H54 (cell line): ENCODE measurements at regions not wholly inside any gene's neighbourhood (a gene's known extent, or its start where the extent isn't known, plus 50 kb on each side); places are given as distances from the start of the nearest gene placed in this dataset.
A peak's percentile ranks its signal among the peaks of the same experiment; 100 is the strongest.

ENCODE experiments used
- DNase-seq: peaks from one replicate; pipeline ENCODE4 v3.0.0; 2011; ENCODE audit warnings: low spot score, mixed read lengths; ENCODE audit not compliant: insufficient read length
- FAIRE-seq: peaks from 3 replicates; lab custom pipeline; 2011; peaks lifted over from hg19 to GRCh38; lab: Jason Lieb, UNC
- POLR2A ChIP-seq: IDR thresholded peaks from 2 replicates; pipeline ENCODE4 v1.6.1; 2011; ENCODE audit warnings: low read depth, mild to moderate bottlenecking, low read length

DNA sequence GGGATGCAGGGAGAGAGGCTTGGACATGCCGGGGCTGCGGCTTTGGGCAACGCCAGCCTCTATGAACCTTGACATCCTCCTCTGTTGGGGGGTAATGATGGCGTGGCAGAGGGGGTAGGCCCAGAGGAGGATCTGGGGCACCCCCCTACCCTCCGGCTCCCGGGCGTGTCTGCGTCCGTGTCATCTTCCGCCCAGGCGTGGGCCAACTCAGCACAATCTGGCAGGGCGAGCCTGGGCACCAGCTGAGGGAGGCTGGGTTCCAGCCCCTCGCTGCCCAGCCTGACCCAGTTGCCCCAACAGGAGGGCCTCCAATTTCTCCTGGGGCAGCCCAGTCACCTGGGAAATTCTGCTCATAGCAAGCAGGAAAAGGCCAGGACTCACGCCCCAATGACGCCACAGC is 62.9 kb upstream of the IL17B start:
- DNase-seq (no peak), FAIRE-seq (no peak)
- no peak for TF ChIP-seq POLR2A

- FAIRE-seq = no peak
- no peak for TF ChIP-seq POLR2A
- DNase-seq = no peak
Observed at GRCh38 chr5:149441194-149441753, 62.2 kb upstream of the IL17B start.

- DNase-seq (peak; percentile 82), FAIRE-seq (no peak)
- no peak for TF ChIP-seq POLR2A
Observed at GRCh38 chr5:149439899-149440542, 60.9 kb upstream of the IL17B start.

DNA sequence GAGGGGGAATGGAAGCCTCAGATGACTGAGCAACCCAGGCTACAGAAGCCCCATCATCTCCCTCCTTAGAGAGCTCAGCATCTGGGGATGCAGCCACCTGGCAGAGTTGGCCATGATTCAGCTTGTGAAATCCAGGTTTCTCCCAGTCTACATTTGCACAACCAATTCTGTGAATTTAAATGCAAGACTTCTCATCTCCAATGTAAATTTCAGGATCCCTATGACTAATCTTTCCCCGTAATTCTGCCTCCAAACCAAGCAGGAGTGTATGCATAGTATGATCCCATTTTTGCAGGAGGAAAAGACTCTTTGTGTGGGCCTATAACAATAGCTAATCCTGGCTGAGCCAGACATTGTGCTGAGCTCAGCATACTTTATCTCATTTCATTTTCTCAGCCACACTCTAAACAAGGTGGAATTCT is 59.6 kb upstream of the IL17B start:
- no peak for TF ChIP-seq POLR2A
- no peak for FAIRE-seq
- DNase-seq = no peak

DNA sequence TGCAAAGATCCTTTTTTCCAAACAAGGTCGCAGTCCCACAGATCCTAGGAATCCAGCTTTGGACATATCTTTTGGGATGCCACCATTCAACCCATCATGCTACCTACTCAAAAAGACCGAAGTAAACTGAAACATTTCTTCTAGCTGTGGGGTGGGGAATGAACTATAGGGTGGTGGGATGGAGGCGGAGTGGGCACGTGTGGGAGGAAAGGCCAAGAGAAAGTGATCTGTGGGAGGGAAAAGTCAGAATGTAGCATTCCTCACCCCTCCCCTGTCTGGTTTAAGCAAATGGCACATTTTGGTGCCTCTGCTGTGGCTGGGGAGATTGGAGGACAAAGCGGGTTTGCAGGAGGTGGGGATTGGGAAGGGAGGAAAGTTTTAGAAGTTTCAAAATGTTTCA is 59.2 kb upstream of the IL17B start:
- no peak for FAIRE-seq
- DNase-seq = no peak
- TF ChIP-seq POLR2A = no peak

- no peak for TF ChIP-seq POLR2A
- no peak for FAIRE-seq
- no peak for DNase-seq
Observed at GRCh38 chr5:149437391-149438040, 58.4 kb upstream of the IL17B start.

DNA sequence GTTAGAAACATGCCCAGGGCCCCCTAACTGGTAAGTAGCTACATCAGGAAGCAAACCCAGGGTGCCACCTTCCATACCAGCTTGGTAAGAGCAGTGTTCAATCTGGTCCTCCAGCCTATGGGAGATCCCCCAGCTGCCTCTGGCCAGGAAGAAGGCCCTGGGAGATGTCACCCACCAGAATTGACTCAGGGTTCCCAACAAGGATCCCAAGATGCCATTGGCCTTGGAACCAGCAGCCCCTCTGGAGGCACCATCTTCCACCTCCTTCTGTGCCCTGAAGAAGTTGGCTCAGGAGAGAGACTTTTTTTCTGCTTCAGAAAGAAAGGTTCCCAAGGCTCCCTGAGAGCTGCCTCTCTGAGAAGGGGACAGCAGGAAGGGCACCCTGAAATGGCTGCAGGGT is 56.6 kb upstream of the IL17B start:
- DNase-seq (no peak), FAIRE-seq (no peak)
- no peak for TF ChIP-seq POLR2A

DNA sequence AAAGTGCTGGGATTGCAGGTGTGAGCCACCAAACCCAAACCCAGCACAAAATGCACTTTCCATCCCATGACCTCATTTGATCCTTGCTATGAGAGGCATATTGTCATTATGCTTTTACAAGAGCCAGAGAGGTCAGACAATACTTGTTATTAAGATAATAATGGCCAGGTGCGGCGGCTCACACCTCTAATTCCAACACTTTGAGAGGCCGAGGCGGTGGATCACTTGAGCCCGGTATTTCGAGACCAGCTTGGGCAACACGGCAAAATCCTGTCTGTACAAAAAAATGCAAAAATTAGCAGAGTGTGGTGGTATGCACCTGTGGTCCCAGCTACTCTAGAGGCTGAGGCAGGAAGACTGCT is 55.9 kb upstream of the IL17B start:
- DNase-seq = no peak
- no peak for TF ChIP-seq POLR2A
- FAIRE-seq = no peak

GRCh38 chr5:149434162-149435014 is 55.3 kb upstream of the IL17B start:
- DNase-seq (peak; percentile 66), FAIRE-seq (no peak)
- TF ChIP-seq POLR2A = no peak

DNA sequence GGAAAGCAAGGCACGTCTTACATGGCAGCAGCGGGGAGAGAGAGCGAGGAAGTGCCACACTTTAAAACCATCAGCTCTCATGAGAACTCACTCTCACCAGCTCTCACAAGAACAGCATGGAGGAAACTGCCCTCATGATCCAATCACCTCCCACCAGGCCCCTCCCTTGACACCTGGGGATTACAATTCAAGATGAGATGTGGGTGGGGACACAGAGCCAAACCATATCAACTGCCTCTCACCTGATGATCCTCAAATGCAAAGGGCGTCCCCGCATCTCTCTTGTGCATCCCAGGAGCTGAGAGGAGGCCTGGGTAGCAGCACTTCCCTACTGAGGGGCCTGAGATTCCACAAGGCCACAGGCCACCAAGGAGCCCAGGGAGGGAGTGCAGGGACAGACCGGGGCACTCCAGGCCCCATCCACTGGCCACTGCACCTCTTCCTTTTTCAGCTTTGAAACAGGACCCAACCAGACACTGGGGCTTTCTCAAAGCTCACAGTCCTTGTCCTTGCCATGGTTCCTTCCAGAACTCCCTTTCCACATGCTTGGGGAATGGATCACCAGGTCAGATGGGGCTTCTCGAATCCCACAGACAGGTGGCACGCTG is 54.5 kb upstream of the IL17B start:
- no peak for TF ChIP-seq POLR2A
- FAIRE-seq = no peak
- no peak for DNase-seq

DNA sequence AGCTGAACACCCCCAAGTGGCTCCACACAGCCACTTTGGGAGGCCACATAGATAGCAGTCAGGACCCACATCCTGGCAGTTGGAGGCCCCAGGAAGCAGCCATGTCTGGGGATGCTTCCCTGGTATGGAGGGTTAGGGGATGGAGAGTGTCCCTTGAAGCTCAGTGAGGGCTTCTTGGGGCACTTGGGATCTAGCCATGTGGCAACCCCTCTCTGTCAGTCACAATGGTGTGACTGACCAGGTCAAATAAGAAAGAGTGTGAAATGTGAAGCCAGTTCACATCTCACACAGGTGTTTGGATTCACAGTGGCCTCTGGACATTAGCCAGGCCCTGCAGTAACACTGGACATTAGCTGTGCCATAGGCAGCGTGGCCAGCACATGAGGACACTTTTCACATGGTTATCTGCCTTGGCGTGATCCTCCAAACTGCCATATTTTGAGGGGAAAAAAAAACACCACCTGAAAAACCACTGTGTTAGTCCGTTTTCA is 53.9 kb upstream of the IL17B start:
- DNase-seq (no peak), FAIRE-seq (no peak)
- no peak for TF ChIP-seq POLR2A

GRCh38 chr5:149432376-149432775 is 53.3 kb upstream of the IL17B start:
- no peak for FAIRE-seq
- no peak for TF ChIP-seq POLR2A
- DNase-seq = no peak
